PC-9 (cell line): ENCODE measurements at regions not wholly inside any gene's neighbourhood (a gene's known extent, or its start where the extent isn't known, plus 50 kb on each side); places are given as distances from the start of the nearest gene placed in this dataset.

Experiments used
- BruUV-seq: library from RNA; stranded (reverse); fragments of 400-500 nt; replicated peaks from 2 replicates; lab custom pipeline; 2021; lab: Mats Ljungman, UMichigan
- CTCF ChIA-PET: fragments of 300-600 bp; sonication (Branson Sonifier 250); formaldehyde crosslinking; loops from one replicate; lab custom pipeline; 2022; ENCODE audit warnings: antibody characterized with exemption; lab: Charles Lee
- POLR2A ChIA-PET: fragments of 300-600 bp; sonication (Branson Sonifier 250); formaldehyde crosslinking; loops from one replicate; lab custom pipeline; 2022; ENCODE audit warnings: antibody characterized with exemption; ENCODE audit not compliant: unreplicated experiment; lab: Charles Lee
- DNase-seq, 2 experiments: peaks; one replicate each; pipeline versions ENCODE4 v3.0.0 to v3.0.0-alpha.2; 2015 to 2022; ENCODE audit warnings: mixed read lengths in 1 of 2
- H2AFZ ChIP-seq: fragments of 200-600 bp; sonication (generic); 2 replicates; pipeline ENCODE4 v1.8.1; 2017; ENCODE audit warnings: antibody characterized with exemption
- H3F3A ChIP-seq: fragments of 200-600 bp; sonication (generic); 2 replicates; pipeline ENCODE4 v1.8.1; 2017; ENCODE audit warnings: antibody characterized with exemption, mild to moderate bottlenecking, low read depth; ENCODE audit not compliant: insufficient read depth
- H3K27ac ChIP-seq: fragments of 200-600 bp; sonication (generic); 2 replicates; pipeline ENCODE4 v1.6.1; 2016; ENCODE audit warnings: mixed run types
- H3K27me3 ChIP-seq: fragments of 200-600 bp; sonication (generic); 2 replicates; pipeline ENCODE4 v1.6.1; 2016; ENCODE audit warnings: low read depth, mixed run types; ENCODE audit not compliant: insufficient read depth
- H3K36me3 ChIP-seq: fragments of 200-600 bp; sonication (generic); 2 replicates; pipeline ENCODE4 v1.6.1; 2016; ENCODE audit warnings: low read depth, mixed run types
- H3K4me1 ChIP-seq: fragments of 200-600 bp; sonication (generic); replicated peaks from 2 replicates; pipeline ENCODE4 v1.6.1; 2016; ENCODE audit warnings: mixed run types; ENCODE audit not compliant: insufficient read depth
- H3K4me2 ChIP-seq: fragments of 200-600 bp; sonication (generic); 2 replicates; pipeline ENCODE4 v1.6.1; 2017; ENCODE audit warnings: mixed run types
- H3K4me3 ChIP-seq: fragments of 200-600 bp; sonication (generic); 2 replicates; pipeline ENCODE4 v1.6.1; 2016; ENCODE audit warnings: mixed run types
- H3K79me2 ChIP-seq: fragments of 200-600 bp; sonication (generic); 2 replicates; pipeline ENCODE4 v1.6.1; 2017; ENCODE audit warnings: low read depth, mixed run types
- H3K9me2 ChIP-seq: fragments of 200-600 bp; sonication (generic); 2 replicates; pipeline ENCODE4 v1.8.1; 2017; ENCODE audit warnings: mild to moderate bottlenecking; ENCODE audit not compliant: insufficient read depth
- H3K9me3 ChIP-seq: fragments of 200-600 bp; sonication (generic); 2 replicates; pipeline ENCODE4 v1.8.1; 2016; ENCODE audit warnings: low read depth; ENCODE audit not compliant: insufficient read depth
- H4K20me1 ChIP-seq: fragments of 200-600 bp; sonication (generic); 2 replicates; pipeline ENCODE4 v1.8.1; 2017; ENCODE audit not compliant: insufficient read depth
- EZH2 ChIP-seq: fragments of 200-600 bp; sonication (generic); IDR thresholded peaks from 2 replicates; pipeline ENCODE4 v1.8.0; 2017; ENCODE audit warnings: antibody characterized with exemption, low read depth
- intact Hi-C: fragments of 100-400 bp; cut with micrococcal nuclease; formaldehyde crosslinking; loops from one replicate; pipeline ENCODE4 v1.10.0; 2022; ENCODE audit not compliant: unreplicated experiment
- TF ChIP-seq, protein P1 (sequence below): fragments of 200-600 bp; sonication (generic); conservative IDR thresholded peaks from 2 replicates; pipeline ENCODE4 v1.6.1; 2017; ENCODE audit warnings: mixed run types, antibody characterized with exemption, mild to moderate bottlenecking, moderate library complexity

DNA sequence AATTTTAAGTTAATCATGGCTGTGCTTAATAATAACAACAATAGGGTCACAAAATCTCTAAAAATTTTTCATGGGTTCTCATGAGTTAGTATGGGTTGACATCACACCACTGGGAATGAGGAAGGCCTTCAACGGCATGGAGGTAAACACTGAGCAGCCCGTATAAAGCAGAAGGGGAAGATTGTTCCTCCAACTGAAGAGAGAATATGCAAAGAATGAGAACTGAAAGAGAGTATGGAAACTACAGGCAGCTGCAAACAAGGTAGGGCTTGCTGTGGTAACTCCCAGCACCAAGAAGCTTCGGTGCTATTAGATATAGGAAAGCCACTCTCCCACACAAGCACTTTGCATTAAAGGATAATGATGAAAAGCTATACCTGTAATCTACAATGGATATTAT lies 1242.3 kb upstream of the CELF4 start:
- TF ChIP-seq EZH2, result no peak
- TF ChIP-seq, protein P1, sequence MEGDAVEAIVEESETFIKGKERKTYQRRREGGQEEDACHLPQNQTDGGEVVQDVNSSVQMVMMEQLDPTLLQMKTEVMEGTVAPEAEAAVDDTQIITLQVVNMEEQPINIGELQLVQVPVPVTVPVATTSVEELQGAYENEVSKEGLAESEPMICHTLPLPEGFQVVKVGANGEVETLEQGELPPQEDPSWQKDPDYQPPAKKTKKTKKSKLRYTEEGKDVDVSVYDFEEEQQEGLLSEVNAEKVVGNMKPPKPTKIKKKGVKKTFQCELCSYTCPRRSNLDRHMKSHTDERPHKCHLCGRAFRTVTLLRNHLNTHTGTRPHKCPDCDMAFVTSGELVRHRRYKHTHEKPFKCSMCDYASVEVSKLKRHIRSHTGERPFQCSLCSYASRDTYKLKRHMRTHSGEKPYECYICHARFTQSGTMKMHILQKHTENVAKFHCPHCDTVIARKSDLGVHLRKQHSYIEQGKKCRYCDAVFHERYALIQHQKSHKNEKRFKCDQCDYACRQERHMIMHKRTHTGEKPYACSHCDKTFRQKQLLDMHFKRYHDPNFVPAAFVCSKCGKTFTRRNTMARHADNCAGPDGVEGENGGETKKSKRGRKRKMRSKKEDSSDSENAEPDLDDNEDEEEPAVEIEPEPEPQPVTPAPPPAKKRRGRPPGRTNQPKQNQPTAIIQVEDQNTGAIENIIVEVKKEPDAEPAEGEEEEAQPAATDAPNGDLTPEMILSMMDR, result no peak
- Histone ChIP-seq H3K79me2 (no peaks in the 10 kb centered on the region), H3K27ac (no peak overlapping the region), H3K27me3 (no peaks in the 10 kb centered on the region), H3F3A (no peaks in the 10 kb centered on the region), H3K4me2 (no peak overlapping the region), H2AFZ (no peak overlapping the region), H3K9me2 (no peaks in the 10 kb centered on the region), H3K9me3 (no peaks in the 10 kb centered on the region), H3K4me3 (no peak overlapping the region), H3K4me1 (no peaks in the 10 kb centered on the region), H3K36me3 (no peaks in the 10 kb centered on the region), H4K20me1 (no peaks in the 10 kb centered on the region)
- intact Hi-C loops, result no loop called here
- ChIA-PET POLR2A (no interaction called here), CTCF (no interaction called here)
- DNase-seq, result no peak
- no TSS peak for BruUV-seq

DNA sequence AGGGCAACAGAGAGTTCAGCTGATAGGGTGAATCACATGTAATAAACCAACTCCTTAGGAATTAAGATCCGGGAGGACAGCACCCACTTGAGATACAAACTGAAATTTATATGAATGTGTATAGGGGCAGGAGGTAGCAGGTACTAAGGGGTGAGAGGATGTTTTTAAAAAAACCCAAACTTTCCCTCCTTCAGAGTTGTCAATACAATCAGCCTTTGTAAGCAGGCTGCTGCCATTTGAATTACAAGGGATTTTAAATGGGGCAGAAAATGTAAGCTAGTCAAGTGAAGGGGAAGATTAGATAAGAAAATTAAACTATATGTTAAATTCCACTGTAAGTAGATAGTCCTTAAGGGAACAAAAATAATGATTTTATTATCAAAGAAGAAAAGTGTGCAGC lies 1239.7 kb upstream of the CELF4 start:
- Histone ChIP-seq H3K4me2 (no peak overlapping the region), H3K9me2 (no peaks in the 10 kb centered on the region), H3K27ac (no peak overlapping the region), H3K4me3 (no peak overlapping the region), H3K4me1 (no peaks in the 10 kb centered on the region), H4K20me1 (no peaks in the 10 kb centered on the region), H3F3A (no peaks in the 10 kb centered on the region), H2AFZ (no peak overlapping the region), H3K36me3 (no peaks in the 10 kb centered on the region), H3K27me3 (no peaks in the 10 kb centered on the region), H3K9me3 (no peaks in the 10 kb centered on the region), H3K79me2 (no peaks in the 10 kb centered on the region)
- CTCF ChIA-PET, result no interaction called here
- POLR2A ChIA-PET, result interaction anchor here (0.6 kb wide), 1 partner anchor 746 kb away, joined by 11 read pairs; no protein-coding TSS in a partner anchor
- TF ChIP-seq EZH2, result no peak
- TF ChIP-seq, protein P1, result no peak
- no peak for DNase-seq
- no TSS peak for BruUV-seq
- intact Hi-C loops, result no loop called here

DNA sequence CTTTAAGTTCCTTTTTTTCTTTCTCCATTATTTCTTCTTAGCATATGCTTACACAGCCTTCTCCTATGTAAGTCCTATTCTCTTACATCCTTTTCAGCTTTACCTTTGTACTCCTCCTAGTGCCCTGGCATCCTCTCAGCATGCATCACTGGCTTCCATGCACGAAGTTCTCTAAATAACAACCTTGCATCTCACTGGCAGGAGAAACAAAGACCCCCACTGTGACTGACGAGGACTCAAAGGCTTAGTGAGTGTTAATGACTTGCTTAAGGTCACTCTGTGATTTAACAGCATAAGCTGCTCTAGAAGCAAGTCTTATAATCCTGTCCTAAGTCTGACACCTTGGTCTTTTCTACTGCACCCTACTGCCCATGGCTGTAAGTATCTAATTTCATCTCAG lies 1236.0 kb upstream of the CELF4 start:
- Histone ChIP-seq H3K9me2 (no peaks in the 10 kb centered on the region), H3F3A (no peaks in the 10 kb centered on the region), H3K4me1 (no peaks in the 10 kb centered on the region), H3K79me2 (no peaks in the 10 kb centered on the region), H3K27me3 (no peaks in the 10 kb centered on the region), H4K20me1 (no peaks in the 10 kb centered on the region), H2AFZ (no peak overlapping the region), H3K27ac (no peak overlapping the region), H3K9me3 (no peaks in the 10 kb centered on the region), H3K36me3 (no peaks in the 10 kb centered on the region), H3K4me2 (no peak overlapping the region), H3K4me3 (no peak overlapping the region)
- intact Hi-C loops, result no loop called here
- ChIA-PET POLR2A (no interaction called here), CTCF (no interaction called here)
- TF ChIP-seq, protein P1, result no peak
- TF ChIP-seq EZH2, result no peak
- no TSS peak for BruUV-seq
- DNase-seq, result no peak
